NCI-H526 treated with DMSO at 0.1 percent for 48 hours (cell line): ENCODE measurements at regions not wholly inside any gene's neighbourhood (a gene's known extent, or its start where the extent isn't known, plus 50 kb on each side); places are given as distances from the start of the nearest gene placed in this dataset.
"Not testable (repeated sequence)": the region's sequence is repeated elsewhere in the genome, so short reads cannot be mapped to it uniquely, and the experiment has no call there.

Source experiments
- DNase-seq: peaks from one replicate; lab custom pipeline; 2025; lab: John Stamatoyannopoulos, UW

DNA sequence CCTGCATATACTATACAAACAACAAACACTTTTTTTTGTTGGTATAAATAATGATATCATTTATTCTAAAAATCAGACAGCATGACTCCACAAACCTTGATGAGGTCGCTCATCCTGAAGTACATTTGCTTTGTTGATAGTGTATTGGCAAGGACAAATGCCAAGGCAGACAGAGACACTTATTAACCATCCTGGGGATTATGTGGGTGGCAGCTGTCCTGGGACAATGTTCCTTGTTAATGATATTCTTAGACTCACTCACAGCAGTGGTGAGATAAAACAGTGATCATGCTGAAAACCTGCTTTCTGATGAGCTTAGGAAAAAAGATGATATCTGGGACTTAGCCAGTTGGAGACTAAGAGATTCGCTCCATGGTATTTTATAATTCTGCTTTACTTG lies 85.4 kb upstream of the OGFRL1 start:
- DNase-seq: no peak

DNA sequence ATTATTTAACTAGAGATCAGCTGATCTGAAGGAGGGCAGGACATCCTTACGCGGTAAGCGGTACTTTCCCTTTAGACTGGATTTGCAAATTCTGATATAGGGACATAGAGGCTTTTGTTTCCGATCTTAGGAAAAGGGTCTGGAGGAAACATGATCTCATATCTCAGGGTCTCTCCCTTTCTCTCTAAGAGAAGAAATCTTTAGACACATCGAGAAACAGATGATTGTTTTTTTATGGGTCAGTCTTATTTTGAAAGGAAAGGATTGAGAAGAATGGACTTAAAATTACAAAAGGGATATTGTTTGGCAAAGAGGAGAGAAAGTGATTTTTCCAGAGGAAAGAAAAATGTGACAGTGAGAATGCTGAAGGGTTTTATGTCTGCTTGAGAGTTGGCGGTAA lies 83.9 kb upstream of the OGFRL1 start:
- no peak for DNase-seq

DNA sequence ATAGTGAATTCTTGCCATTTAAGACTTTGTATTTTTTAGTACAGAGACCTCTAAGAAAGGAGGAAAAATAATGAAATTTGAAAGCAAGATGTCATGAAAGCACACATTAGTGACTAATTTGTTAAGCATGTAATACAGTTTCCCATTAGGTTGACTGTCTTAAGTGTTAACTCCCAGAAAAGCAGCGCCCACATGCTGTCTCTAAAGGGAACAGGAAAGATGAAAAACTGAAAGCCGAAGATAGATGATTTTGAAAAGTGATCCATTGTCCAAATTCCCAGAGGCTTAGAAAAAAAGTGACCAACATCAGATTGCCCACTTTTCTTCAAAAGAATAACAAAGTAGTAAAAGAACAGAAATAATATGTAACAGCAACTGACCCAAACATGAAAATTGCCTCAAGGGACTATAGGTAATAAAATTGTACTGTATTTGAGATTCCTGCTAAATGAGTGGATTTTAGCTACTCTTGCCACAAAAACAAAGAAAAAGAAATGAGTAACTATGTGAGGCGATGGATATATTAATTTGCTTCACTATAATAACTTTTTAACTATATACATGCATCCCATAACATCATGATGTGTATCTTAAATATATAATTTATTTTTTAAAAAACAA lies 83.2 kb upstream of the OGFRL1 start:
- DNase-seq: no peak

DNA sequence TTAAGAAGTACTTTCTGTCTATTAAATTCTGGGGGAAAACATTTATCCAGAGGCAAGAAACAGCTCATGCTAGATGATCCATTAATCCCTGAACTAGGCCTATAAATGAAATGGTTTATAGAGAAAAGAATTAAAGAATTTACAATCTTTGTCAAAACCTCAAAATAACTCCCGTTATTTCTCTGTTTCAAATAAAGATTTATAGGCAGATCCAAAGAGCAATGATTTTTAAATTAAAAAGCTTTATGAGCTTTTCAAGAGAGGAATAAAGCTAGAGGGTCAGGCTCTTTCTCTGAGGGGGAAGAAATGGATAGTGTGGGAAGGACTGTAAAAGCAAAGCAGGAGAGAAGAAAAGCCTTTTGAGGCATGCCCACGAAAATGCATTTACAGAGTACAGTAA lies 82.5 kb upstream of the OGFRL1 start:
- no peak for DNase-seq

DNA sequence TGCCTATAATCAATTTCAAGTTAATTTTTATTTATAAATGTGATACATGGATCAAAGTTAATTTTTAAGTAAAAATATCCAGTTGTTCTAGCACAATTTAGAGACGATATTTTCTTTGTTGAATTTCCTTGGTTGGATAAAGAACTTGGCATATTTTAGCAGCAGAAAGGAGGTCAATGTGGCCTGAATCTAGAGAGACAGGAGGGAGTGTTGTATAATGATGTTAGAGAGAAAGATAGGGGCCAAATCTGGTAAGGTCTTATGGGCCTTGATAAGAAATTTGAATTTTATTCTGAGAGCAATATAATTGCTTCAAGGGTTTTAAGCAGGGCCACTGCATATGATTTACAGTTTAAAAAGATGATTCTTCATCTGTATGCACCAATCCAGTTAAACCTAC lies 79.4 kb upstream of the OGFRL1 start:
- DNase-seq: no peak

DNA sequence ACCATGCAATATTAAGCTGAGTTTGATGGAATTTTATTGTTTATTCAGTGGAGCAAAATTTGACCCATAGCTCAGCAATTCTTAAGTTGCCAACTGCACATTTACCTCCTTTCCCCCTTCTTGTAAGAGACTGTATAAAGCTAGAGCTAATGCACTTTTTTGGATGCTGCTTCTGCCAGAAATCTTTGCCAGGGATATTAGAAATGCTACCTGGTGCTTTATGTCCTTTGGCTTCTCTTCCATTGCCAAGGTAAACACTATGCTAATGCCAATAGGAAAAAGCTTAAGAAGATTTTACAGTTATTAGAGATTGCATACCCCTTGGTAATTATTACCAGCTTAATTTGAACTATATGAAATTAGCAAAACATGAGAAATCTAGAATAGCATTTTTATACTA lies 79.0 kb upstream of the OGFRL1 start:
- DNase-seq: no peak

- no peak for DNase-seq
Measured at GRCh38 chr6:71211799-71212198, 76.8 kb upstream of the OGFRL1 start.

GRCh38 chr6:71220466-71220865 lies 68.1 kb upstream of the OGFRL1 start:
- no peak for DNase-seq

- peak; percentile 23 for DNase-seq
Measured at GRCh38 chr6:71222671-71223070, 65.9 kb upstream of the OGFRL1 start.

DNA sequence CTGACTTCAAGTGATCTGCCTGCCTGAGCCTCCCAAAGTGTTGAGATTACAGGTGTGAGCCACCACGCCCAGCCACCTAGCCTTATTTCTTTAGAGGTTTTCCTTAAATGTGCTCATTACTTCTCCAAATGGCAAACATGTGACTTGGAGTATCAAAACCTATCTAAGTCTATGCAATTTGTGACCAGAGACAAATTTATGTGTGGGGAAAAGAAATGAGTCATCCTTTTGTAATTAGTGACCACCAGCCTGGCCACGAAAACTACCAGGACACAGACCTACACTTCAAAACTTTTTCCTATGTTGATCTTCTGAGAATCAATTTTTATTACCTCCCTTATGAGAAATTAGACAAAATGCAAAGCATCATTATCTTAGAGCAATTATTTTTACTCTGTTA lies 64.6 kb upstream of the OGFRL1 start:
- no peak for DNase-seq

DNA sequence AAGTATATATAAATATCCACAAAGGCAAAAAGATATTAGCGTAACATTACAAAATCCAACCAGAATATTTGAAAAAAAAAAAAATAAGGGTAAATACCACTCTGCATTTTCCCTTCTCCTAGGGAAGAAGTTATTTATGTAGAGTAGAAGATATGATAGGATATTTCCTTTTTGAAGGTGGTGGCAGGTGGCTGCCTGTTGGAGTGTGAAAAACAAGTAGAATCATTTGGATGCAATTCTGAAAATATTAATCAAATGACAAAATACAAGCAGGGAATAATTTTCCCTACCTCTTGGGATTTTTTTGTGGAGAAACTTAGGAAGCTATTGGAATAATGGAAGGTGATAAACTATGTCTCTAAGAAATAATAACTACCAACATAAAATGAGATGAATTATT lies 62.5 kb upstream of the OGFRL1 start:
- no peak for DNase-seq

DNA sequence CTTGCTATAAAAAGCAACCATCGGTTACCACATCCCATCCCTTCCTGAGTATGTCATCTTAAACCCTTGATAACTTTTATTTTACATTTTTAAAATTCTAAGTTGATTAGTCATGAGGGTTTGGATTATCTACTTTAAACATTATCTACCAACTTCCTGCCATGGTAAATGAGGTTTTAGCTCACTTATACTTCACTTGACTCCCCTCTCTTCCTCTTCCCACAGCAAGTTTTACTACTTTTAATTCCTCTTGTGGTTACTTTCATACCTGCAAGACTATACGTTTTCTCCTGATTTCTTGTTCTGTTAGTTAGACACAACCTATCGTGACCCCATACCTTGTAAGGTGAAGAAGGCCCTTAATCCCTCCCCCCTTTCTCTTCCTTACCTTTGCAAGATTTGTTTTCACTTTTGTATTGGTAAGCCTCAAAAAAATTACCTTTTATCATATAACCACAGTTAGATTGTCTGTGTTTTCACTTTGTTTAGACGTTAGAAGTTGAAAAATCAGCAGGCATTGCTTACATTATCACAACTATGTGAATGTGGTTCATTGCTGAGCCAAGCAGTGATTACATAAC lies 60.1 kb upstream of the OGFRL1 start:
- no peak for DNase-seq

- no peak for DNase-seq
Measured at GRCh38 chr6:71229477-71229876, 59.1 kb upstream of the OGFRL1 start.

DNA sequence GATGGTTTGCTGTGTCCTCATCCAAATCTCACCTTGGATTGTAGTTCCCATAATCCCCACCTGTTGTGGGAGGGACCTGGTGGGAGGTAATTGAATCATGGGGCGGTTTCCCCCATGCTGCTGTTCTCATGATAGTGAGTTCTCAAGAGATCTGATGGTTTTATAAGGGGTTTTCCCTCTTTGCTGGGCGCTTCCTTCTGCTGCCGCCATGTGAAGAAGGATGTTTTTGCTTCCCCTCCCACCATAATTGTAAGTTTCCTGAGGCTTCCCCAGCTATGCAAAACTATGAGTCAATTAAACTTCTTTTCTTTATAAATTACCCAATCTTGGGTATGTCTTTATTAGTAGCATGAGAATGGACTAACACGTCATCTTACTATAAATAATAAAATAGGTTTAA lies 55.7 kb upstream of the OGFRL1 start:
- DNase-seq: not testable (repeated sequence)

GRCh38 chr6:71236926-71237434 lies 51.6 kb upstream of the OGFRL1 start:
- no peak for DNase-seq

DNA sequence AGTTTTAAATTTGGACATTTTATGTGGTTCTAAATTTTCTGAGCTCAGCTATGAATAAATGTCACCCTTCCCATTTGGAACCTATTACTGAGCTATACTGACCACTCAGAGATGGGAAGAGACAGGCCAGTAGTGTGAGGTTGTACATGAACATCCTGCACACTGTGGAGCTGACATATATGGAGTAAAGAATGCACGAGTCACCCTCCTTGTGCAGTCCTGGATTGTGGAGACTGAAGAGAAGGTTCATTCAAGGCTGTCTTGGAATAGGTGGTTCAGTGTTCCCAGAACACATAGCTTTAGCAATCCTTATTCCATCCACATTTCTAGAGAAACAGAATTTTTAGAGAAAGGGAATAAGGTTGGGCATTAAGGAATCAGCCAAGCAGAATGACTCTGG lies 50.3 kb upstream of the OGFRL1 start:
- DNase-seq: no peak
